ENCODE measurements at regions not wholly inside any gene's neighbourhood (a gene's known extent, or its start where the extent isn't known, plus 50 kb on each side); places are given as distances from the start of the nearest gene placed in this dataset.

- DNase-seq (no peak), ATAC-seq (no peak)
- Histone ChIP-seq H3K36me3 (no peaks in the 10 kb centered on the region), H3K4me3 (no peak overlapping the region), H3K4me1 (no peaks in the 10 kb centered on the region), H3K27me3 (no peaks in the 10 kb centered on the region), H3K9me3 (no peaks in the 10 kb centered on the region), H3K27ac (no peak overlapping the region)
- intact Hi-C loops (cut with DNase I) = no loop called here
- WGBS (ENCODE audit: insufficient coverage, low coverage, low lambda C conversion rate, missing lambda C conversion rate) = 50% methylated on average over 3 of the region's 3 CpGs
- TF ChIP-seq POLR2A (IDR thresholded peaks at IDR 0.05) (no peak), CTCF (IDR thresholded peaks at IDR 0.05) (no peak)
These were observed 120.5 kb upstream of the SEMA3E start for GRCh38 chr7:83769407-83769806.

- intact Hi-C loops (cut with DNase I) = no loop called here
- H3K27ac ChIP-seq = no peak overlapping the region
- no peak overlapping the region for H3K4me3 ChIP-seq
- TF ChIP-seq POLR2A (IDR thresholded peaks at IDR 0.05) = no peak
- no peak for TF ChIP-seq CTCF (IDR thresholded peaks at IDR 0.05)
- DNase-seq (no peak), ATAC-seq (no peak)
- no peaks in the 10 kb centered on the region for H3K9me3 ChIP-seq
- H3K4me1 ChIP-seq = no peaks in the 10 kb centered on the region
- H3K27me3 ChIP-seq = no peaks in the 10 kb centered on the region
- H3K36me3 ChIP-seq = no peaks in the 10 kb centered on the region
- 71% methylated on average over 1 of the region's 1 CpG for WGBS (ENCODE audit: insufficient coverage, low coverage, low lambda C conversion rate, missing lambda C conversion rate)
These were observed 102.3 kb upstream of the SEMA3E start for GRCh38 chr7:83751217-83751616.

GRCh38 chr7:83749495-83749894 is 100.6 kb upstream of the SEMA3E start:
- no peak for ATAC-seq
- Histone ChIP-seq H3K4me1 (no peaks in the 10 kb centered on the region), H3K27me3 (no peaks in the 10 kb centered on the region), H3K27ac (no peak overlapping the region), H3K9me3 (no peaks in the 10 kb centered on the region), H3K4me3 (no peak overlapping the region), H3K36me3 (no peaks in the 10 kb centered on the region)
- intact Hi-C loops (cut with DNase I) = no loop called here
- DNase-seq = no peak
- TF ChIP-seq POLR2A (IDR thresholded peaks at IDR 0.05) = no peak
- WGBS (ENCODE audit: insufficient coverage, low coverage, low lambda C conversion rate, missing lambda C conversion rate) = 79% methylated on average over 24 of the region's 31 CpGs

- Histone ChIP-seq H3K27me3 (no peaks in the 10 kb centered on the region), H3K4me1 (no peaks in the 10 kb centered on the region), H3K4me3 (no peak overlapping the region), H3K27ac (no peak overlapping the region), H3K36me3 (no peaks in the 10 kb centered on the region), H3K9me3 (no peaks in the 10 kb centered on the region)
- ATAC-seq = no peak
- TF ChIP-seq CTCF (IDR thresholded peaks at IDR 0.05) (no peak), POLR2A (IDR thresholded peaks at IDR 0.05) (no peak)
- DNase-seq = no peak
- intact Hi-C loops (cut with DNase I) = no loop called here
- WGBS (ENCODE audit: insufficient coverage, low coverage, low lambda C conversion rate, missing lambda C conversion rate) = 45% methylated on average over 2 of the region's 2 CpGs
These were observed 90.6 kb upstream of the SEMA3E start for GRCh38 chr7:83739527-83739926.

GRCh38 chr7:83738291-83738835 is 89.4 kb upstream of the SEMA3E start:
- H3K4me1 ChIP-seq = no peaks in the 10 kb centered on the region
- H3K27me3 ChIP-seq = no peaks in the 10 kb centered on the region
- H3K27ac ChIP-seq = no peak overlapping the region
- no peaks in the 10 kb centered on the region for H3K9me3 ChIP-seq
- TF ChIP-seq POLR2A (IDR thresholded peaks at IDR 0.05) = no peak
- no peak for TF ChIP-seq CTCF (IDR thresholded peaks at IDR 0.05)
- no peak for ATAC-seq
- intact Hi-C loops (cut with DNase I) = no loop called here
- no peak overlapping the region for H3K4me3 ChIP-seq
- no peak for DNase-seq
- 28% methylated on average over 3 of the region's 3 CpGs for WGBS (ENCODE audit: insufficient coverage, low coverage, low lambda C conversion rate, missing lambda C conversion rate)
- no peaks in the 10 kb centered on the region for H3K36me3 ChIP-seq

All from right lobe of liver (tissue), 6 donors.